Subcutaneous abdominal adipose tissue (tissue), 5 donors: ENCODE measurements at regions not wholly inside any gene's neighbourhood (a gene's known extent, or its start where the extent isn't known, plus 50 kb on each side); places are given as distances from the start of the nearest gene placed in this dataset.

ENCODE experiments used
- H3K27ac ChIP-seq: one replicate; pipeline ENCODE4 v1.7.0; 2013; ENCODE audit warnings: low read depth, mild to moderate bottlenecking, inconsistent platforms, low read length, moderate library complexity
- H3K27me3 ChIP-seq, 5 donors: one replicate each; pipeline ENCODE4 v1.7.0; 2013; ENCODE audit warnings: low read length in 5 of 5, inconsistent platforms in 1 of 5; ENCODE audit not compliant: control insufficient read depth in 5 of 5, insufficient read depth in 4 of 5
- H3K36me3 ChIP-seq, 5 donors: one replicate each; pipeline ENCODE4 v1.7.0; 2013; ENCODE audit warnings: low read length in 5 of 5; ENCODE audit not compliant: control insufficient read depth in 5 of 5, insufficient read depth in 5 of 5
- H3K4me1 ChIP-seq, 5 donors: one replicate each; pipeline ENCODE4 v1.7.0; 2013; ENCODE audit warnings: low read length in 5 of 5, mild to moderate bottlenecking in 3 of 5, moderate library complexity in 1 of 5; ENCODE audit not compliant: control insufficient read depth in 5 of 5, insufficient read depth in 5 of 5
- H3K4me3 ChIP-seq, 5 donors: one replicate each; pipeline ENCODE4 v1.7.0; 2013; ENCODE audit warnings: low read length in 5 of 5, low read depth in 1 of 5
- H3K9ac ChIP-seq, 5 donors: one replicate each; pipeline ENCODE4 v1.7.0; 2013; ENCODE audit warnings: low read length in 5 of 5, mild to moderate bottlenecking in 4 of 5, moderate library complexity in 3 of 5
- H3K9me3 ChIP-seq, 5 donors: one replicate each; pipeline ENCODE4 v1.7.0; 2013; ENCODE audit warnings: low read length in 5 of 5; ENCODE audit not compliant: control insufficient read depth in 5 of 5
- donor health status: healthy.
- donor health status: healthy.
- donor health status: healthy.
- donor health status: healthy.
- donor health status: healthy.

DNA sequence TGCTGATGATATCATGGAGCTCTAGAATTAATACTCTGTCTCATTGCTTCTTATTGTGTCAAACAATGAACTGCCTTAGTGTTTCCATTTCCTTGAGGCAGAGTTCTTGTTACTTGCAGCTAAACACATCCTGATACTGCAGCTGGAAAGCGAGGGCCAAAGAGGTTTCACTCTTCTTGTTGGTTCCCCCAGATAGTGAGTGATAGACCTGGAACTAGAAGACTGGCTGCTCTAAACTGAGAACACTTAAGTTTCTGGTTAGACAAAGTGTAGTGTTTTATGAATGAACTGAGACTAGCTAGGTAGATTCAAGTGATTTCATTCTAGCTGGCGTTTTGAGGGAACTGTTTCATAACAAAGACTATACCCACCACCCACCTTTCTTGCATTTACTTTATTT is 321.7 kb downstream of the TXNL1 start:
- Histone ChIP-seq H3K9ac (no peak overlapping the region), H3K27me3 (no peaks in the 10 kb centered on the region), H3K4me1 (peaks cover 0 to 13% (median 9%) of the 10 kb centered on the region in 5 donors), H3K4me3 (no peak overlapping the region), H3K9me3 (no peaks in the 10 kb centered on the region), H3K27ac (no peak overlapping the region), H3K36me3 (no peaks in the 10 kb centered on the region)

DNA sequence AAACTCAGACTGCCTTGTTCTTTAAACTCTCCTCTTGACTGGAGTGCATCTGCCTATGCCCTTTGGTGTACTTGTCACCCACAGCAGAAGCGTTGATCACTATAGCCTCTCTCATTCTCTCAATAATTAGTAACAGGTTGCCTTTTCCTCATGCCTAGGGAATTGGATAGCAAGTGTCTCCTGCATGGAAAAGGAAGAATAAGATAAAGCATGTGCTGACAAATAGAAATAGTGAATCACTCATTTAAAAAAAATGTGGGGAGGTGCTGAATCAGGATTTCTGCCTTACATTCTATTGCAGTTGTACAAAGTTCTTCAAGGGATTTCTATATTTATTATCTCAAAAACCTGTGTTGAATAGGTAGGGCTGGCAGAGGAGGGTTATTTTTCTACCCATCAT is 323.0 kb downstream of the TXNL1 start:
- Histone ChIP-seq H3K4me1 (no peaks in the 10 kb centered on the region), H3K4me3 (no peak overlapping the region), H3K9ac (no peak overlapping the region), H3K27ac (no peak overlapping the region), H3K27me3 (no peaks in the 10 kb centered on the region), H3K9me3 (no peaks in the 10 kb centered on the region), H3K36me3 (no peaks in the 10 kb centered on the region)

DNA sequence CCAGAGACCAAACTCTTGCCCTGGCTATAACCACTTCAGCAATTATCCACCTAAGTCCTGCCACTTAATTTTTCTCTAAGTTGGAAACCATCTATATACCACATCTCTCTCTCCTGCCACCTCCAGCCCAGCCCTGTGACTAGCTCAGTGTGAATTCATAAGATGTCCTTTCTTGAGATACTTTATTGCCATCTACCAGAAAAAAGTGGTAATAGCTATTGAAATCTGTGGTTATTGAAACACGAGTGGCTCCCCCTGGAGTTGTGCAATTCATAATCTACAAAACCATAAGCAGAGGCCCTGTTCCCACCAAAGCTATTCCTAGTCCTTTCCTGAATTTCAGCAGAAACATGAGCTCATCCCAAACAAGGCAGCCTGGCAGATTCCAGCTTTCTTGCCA is 324.0 kb downstream of the TXNL1 start:
- Histone ChIP-seq H3K4me3 (no peak overlapping the region), H3K4me1 (no peaks in the 10 kb centered on the region), H3K27me3 (no peaks in the 10 kb centered on the region), H3K9me3 (no peaks in the 10 kb centered on the region), H3K36me3 (no peaks in the 10 kb centered on the region), H3K9ac (no peak overlapping the region), H3K27ac (no peak overlapping the region)

DNA sequence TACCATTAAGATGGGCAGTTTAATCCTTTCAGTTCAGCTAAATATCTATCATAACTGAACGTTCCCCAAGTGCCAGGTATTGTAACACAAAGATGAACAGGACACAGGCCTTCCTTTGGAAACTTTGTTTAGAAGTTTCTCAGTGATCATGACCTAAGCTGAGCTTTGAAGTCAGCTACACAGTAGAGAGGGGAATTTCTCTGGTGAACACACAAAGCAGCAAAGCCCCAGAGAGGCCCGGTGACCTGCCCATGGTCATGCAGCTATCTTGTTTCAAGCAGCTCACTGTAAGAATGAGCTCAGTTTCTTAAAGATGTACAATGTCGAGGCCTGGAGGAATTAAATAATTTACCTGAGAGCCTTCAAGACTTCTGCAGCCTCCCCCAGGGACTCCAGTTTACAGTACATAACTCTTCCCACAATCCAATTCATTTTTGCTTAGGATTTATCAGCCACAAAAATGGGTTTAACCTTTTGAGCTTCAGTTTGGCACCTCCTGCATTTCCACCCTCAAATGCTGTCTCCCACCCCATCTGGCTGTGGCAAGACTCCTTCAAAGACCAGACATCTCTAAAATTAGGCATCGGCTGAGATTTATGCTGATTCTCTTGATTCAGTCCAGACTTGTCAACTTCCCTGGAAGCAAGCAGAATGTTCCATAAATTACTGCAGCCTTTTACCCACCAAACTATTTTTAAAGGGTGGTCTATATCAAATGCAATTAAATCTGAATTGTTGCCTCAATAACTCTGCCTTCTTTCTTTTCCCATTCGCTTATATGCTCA is 325.6 kb downstream of the TXNL1 start:
- Histone ChIP-seq H3K9ac (no peak overlapping the region), H3K27ac (no peak overlapping the region), H3K9me3 (no peaks in the 10 kb centered on the region), H3K27me3 (no peaks in the 10 kb centered on the region), H3K36me3 (no peaks in the 10 kb centered on the region), H3K4me3 (no peak overlapping the region), H3K4me1 (no peaks in the 10 kb centered on the region)

DNA sequence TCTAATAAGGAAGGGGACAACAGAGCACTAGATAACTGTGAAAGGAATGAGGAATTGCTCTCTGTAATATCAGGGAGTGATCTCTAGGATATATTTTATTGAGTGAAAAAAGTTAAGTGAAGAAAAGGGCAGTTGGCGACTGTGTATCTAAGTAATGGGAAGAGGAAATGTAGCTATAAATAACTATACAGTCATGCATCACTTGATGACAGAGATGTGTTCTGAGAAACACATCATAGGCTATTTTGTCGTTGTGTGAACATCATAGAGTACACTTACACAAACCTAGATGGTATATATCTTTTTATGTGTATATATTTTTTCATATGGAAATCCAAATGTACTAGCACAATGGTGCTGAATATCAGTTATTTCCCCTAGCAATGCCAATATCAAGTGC is 329.3 kb downstream of the TXNL1 start:
- Histone ChIP-seq H3K27ac (no peak overlapping the region), H3K4me3 (no peak overlapping the region), H3K9ac (no peak overlapping the region), H3K36me3 (no peaks in the 10 kb centered on the region), H3K4me1 (no peaks in the 10 kb centered on the region), H3K9me3 (no peaks in the 10 kb centered on the region), H3K27me3 (no peaks in the 10 kb centered on the region)

DNA sequence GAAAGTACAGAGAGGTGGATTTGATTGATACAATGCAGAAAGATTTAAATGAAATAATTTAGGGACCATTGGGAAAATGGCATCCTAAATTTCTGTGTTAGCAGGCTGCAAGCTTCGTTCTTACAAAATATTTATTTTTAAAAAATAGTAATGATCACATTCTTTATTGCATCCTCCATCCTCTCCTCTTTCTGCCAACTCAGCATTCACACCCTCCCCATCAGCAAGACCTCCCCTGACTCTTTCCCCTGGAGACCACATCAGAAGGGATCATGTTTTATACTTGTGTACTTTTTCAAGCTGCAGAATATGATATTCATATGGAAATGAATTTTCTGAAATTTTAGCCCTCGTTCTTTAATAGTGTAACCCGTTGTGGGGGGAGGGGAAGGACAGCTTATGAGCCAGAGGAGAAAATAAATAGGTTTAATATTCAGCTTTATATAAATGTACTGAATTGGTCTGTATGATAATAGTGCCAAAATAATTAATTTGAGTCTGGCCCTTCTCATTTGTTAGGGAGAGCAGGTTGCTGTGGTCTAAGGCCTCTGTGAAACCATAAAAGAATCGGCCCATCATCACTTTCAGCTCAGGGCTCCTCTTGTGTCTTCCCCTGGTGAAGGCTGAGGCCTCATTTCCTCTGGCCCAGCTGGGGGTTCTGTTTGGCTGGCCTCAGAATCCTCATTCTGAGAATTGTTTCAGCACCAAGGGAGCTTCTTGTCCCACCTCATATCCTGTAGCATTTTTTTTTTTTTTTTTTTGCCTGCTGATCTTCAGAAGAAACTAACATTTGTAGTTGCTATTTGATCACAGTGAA is 330.8 kb downstream of the TXNL1 start:
- Histone ChIP-seq H3K9me3 (no peaks in the 10 kb centered on the region), H3K4me3 (no peak overlapping the region), H3K36me3 (no peaks in the 10 kb centered on the region), H3K4me1 (no peaks in the 10 kb centered on the region), H3K27me3 (no peaks in the 10 kb centered on the region), H3K9ac (no peak overlapping the region), H3K27ac (no peak overlapping the region)

DNA sequence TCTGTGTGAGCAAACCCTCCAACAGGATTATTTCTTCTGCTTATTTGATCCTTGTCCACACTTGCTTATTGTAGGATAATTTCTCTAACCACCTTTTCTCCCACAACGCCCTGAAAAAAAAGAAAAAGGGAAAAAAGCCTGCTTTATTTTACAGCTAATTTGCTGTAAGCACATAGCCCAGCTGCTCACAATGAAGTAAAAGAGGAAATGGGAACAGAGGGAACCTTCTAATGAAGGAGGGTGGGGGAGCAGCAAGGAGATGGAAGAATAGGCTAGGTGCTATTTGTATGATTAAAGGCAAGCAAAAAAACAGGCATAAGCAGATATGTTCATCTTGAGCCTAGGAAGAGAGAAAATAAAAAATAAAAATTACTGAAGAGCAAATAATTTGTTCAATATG is 331.6 kb downstream of the TXNL1 start:
- Histone ChIP-seq H3K9ac (no peak overlapping the region), H3K27ac (no peak overlapping the region), H3K9me3 (no peaks in the 10 kb centered on the region), H3K4me1 (no peaks in the 10 kb centered on the region), H3K36me3 (no peaks in the 10 kb centered on the region), H3K27me3 (no peaks in the 10 kb centered on the region), H3K4me3 (no peak overlapping the region)

DNA sequence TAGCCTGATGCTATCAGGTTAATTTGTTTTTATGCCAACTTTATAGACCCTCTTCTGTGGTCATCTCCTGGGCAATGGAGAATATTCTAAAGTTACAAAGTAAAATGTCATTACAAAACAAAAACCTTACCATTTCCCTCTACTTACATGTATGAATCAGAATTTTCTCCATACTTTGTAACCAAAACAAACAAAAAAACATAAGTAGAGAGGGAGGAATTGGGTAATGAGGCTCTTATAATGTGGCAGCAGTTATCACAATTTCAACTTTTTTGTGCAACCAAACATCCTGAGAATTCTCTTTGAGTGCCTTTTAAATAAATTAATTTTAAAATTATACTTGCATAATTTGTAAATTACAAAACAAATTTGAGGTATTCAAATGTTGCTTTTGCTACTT is 332.8 kb downstream of the TXNL1 start:
- Histone ChIP-seq H3K27me3 (no peaks in the 10 kb centered on the region), H3K4me1 (no peaks in the 10 kb centered on the region), H3K4me3 (no peak overlapping the region), H3K36me3 (no peaks in the 10 kb centered on the region), H3K27ac (no peak overlapping the region), H3K9me3 (no peaks in the 10 kb centered on the region), H3K9ac (no peak overlapping the region)

DNA sequence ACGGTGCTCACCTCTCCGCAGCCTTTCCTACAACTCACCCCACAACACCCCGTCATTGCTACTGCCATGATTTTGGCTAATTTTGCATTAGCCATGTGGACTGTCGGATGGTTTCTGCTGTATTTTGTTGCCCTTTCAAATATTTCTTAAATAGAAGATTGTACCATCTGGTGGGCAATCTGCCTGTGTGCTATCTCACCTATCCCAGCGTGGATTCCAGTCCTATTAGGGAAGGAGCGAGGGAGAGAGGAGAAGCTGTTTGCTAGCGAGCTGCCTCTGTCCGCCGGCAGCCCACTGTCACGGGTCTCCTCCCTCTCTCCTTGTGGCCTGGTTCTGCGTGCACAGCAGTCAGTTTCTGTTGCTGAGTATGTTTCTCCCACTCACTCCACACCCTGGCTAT is 336.2 kb downstream of the TXNL1 start:
- Histone ChIP-seq H3K9me3 (no peaks in the 10 kb centered on the region), H3K9ac (no peak overlapping the region), H3K4me1 (no peaks in the 10 kb centered on the region), H3K27me3 (no peaks in the 10 kb centered on the region), H3K4me3 (no peak overlapping the region), H3K27ac (no peak overlapping the region), H3K36me3 (no peaks in the 10 kb centered on the region)

DNA sequence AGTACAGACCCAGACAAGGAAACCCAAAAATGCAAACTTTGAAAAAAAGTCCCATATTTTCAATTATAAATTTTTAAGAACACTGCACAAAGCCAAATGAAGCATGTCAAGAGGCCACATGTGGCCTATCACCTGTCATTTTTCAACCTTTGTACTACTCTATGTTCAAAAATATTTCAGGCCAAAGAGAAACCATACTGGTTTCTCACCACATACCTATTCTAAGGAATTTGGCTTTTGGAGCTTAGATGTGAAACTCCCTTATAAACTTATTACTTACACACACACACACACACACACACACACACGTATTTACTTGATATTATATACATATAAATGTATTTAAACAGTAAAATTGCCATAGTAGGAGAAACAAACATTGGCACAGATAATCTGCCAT is 338.7 kb downstream of the TXNL1 start:
- Histone ChIP-seq H3K9ac (no peak overlapping the region), H3K27me3 (no peaks in the 10 kb centered on the region)

More for the DNA sequence above, 338.7 kb downstream of the TXNL1 start:
- no peak overlapping the region for H3K27ac ChIP-seq
- no peaks in the 10 kb centered on the region for H3K9me3 ChIP-seq
- no peaks in the 10 kb centered on the region for H3K4me1 ChIP-seq
- H3K4me3 ChIP-seq = no peak overlapping the region
- H3K36me3 ChIP-seq = no peaks in the 10 kb centered on the region
